SU-DHL-6 (cell line): ENCODE measurements at regions not wholly inside any gene's neighbourhood (a gene's known extent, or its start where the extent isn't known, plus 50 kb on each side); places are given as distances from the start of the nearest gene placed in this dataset.

Experiments used
- H2AFZ ChIP-seq: fragments of 200-600 bp; sonication (generic); 2 replicates; pipeline ENCODE4 v1.6.1; 2014; ENCODE audit warnings: low read depth, mild to moderate bottlenecking, moderate library complexity, mixed read lengths, antibody characterized with exemption, low read length; ENCODE audit not compliant: severe bottlenecking
- H3F3A ChIP-seq: fragments of 200-600 bp; shearing (Covaris generic); 2 replicates; pipeline ENCODE4 v1.6.0; 2016; ENCODE audit warnings: antibody characterized with exemption, mild to moderate bottlenecking; ENCODE audit not compliant: insufficient read depth
- H3K27ac ChIP-seq: fragments of 200-600 bp; sonication (generic); 2 replicates; pipeline ENCODE4 v1.5.1; 2016; ENCODE audit warnings: low read depth, mild to moderate bottlenecking, low read length, moderate library complexity, mixed read lengths
- H3K27me3 ChIP-seq: fragments of 200-600 bp; sonication (generic), shearing (Covaris generic); 2 replicates; pipeline ENCODE4 v1.6.0; 2014; ENCODE audit warnings: mild to moderate bottlenecking, low read length
- H3K36me3 ChIP-seq: fragments of 200-600 bp; sonication (generic); 2 replicates; pipeline ENCODE4 v1.6.1; 2014; ENCODE audit warnings: mild to moderate bottlenecking, low read length, mixed read lengths
- H3K4me2 ChIP-seq: fragments of 300-600, 200-600 bp; shearing (Covaris generic), sonication (generic); 2 replicates; pipeline ENCODE4 v1.6.0; 2014; ENCODE audit warnings: low read length, low read depth, mild to moderate bottlenecking; ENCODE audit not compliant: poor library complexity, severe bottlenecking
- H3K4me3 ChIP-seq: fragments of 200-600 bp; sonication (generic); 2 replicates; pipeline ENCODE4 v1.5.1; 2014; ENCODE audit warnings: antibody characterized with exemption, low read length, mild to moderate bottlenecking, mixed read lengths; ENCODE audit not compliant: insufficient read depth, poor library complexity, severe bottlenecking
- H3K79me2 ChIP-seq: fragments of 200-600 bp; sonication (generic); 2 replicates; pipeline ENCODE4 v1.6.1; 2014; ENCODE audit warnings: mild to moderate bottlenecking, low read length, moderate library complexity; ENCODE audit not compliant: insufficient read depth
- H3K9ac ChIP-seq: fragments of 200-600 bp; sonication (generic); 2 replicates; pipeline ENCODE4 v1.7.0; 2014; ENCODE audit warnings: mild to moderate bottlenecking, low read length
- H3K9me2 ChIP-seq: fragments of 200-600 bp; sonication (generic); replicated peaks from 2 replicates; pipeline ENCODE4 v1.6.1; 2014; ENCODE audit warnings: low read length; ENCODE audit not compliant: insufficient read depth
- H3K9me3 ChIP-seq: fragments of 200-600 bp; sonication (generic); 2 replicates; pipeline ENCODE4 v1.6.1; 2014; ENCODE audit warnings: low read length, mixed read lengths; ENCODE audit not compliant: insufficient read depth
- H4K20me1 ChIP-seq: fragments of 200-600 bp; sonication (generic); 2 replicates; pipeline ENCODE4 v1.6.1; 2014; ENCODE audit warnings: low read depth, mild to moderate bottlenecking, antibody characterized with exemption, low read length, moderate library complexity, mixed read lengths
- EZH2phosphoT487 ChIP-seq: fragments of 200-600 bp; sonication (generic), shearing (Covaris generic); conservative IDR thresholded peaks from 2 replicates; pipeline ENCODE4 v1.6.1; 2018; ENCODE audit warnings: mild to moderate bottlenecking, antibody characterized with exemption, low read length, moderate library complexity, mixed read lengths
- TF ChIP-seq, protein P1 (sequence below): fragments of 200-600 bp; sonication (generic); IDR thresholded peaks from one replicate; pipeline ENCODE4 v1.5.1; 2017; ENCODE audit warnings: antibody characterized with exemption, mild to moderate bottlenecking, low read length, moderate library complexity; ENCODE audit not compliant: insufficient read depth, poor library complexity, severe bottlenecking

DNA sequence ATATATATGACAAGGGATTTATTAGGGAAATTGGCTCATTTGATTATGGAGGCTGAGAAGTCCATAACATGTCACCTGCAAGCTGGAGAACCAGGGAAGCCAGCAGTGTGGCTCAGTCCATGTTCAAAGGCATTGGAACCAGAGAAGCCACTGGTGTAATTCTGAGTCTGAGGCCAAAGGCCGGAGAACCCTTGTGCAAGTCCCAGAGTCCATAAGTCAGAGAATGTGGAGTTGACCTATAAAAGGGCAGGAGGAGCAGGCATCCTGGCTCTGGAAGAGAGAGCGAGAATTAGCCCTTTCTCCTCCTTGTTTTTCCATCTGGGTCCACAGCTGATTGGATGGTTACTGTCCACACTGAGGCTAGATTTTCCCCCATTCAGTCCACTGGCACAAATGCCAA, 319.8 kb downstream of the IGSF11 start:
- Histone ChIP-seq H3F3A (no peaks in the 10 kb centered on the region), H3K4me3 (no peak overlapping the region), H2AFZ (no peak overlapping the region), H3K9ac (no peak overlapping the region), H3K4me2 (no peak overlapping the region), H3K27ac (no peak overlapping the region), H3K79me2 (no peaks in the 10 kb centered on the region), H3K36me3 (no peaks in the 10 kb centered on the region), H4K20me1 (no peaks in the 10 kb centered on the region), H3K9me2 (no peaks in the 10 kb centered on the region), H3K27me3 (no peaks in the 10 kb centered on the region), H3K9me3 (no peaks in the 10 kb centered on the region)
- TF ChIP-seq EZH2phosphoT487: no peak
- TF ChIP-seq, protein P1, sequence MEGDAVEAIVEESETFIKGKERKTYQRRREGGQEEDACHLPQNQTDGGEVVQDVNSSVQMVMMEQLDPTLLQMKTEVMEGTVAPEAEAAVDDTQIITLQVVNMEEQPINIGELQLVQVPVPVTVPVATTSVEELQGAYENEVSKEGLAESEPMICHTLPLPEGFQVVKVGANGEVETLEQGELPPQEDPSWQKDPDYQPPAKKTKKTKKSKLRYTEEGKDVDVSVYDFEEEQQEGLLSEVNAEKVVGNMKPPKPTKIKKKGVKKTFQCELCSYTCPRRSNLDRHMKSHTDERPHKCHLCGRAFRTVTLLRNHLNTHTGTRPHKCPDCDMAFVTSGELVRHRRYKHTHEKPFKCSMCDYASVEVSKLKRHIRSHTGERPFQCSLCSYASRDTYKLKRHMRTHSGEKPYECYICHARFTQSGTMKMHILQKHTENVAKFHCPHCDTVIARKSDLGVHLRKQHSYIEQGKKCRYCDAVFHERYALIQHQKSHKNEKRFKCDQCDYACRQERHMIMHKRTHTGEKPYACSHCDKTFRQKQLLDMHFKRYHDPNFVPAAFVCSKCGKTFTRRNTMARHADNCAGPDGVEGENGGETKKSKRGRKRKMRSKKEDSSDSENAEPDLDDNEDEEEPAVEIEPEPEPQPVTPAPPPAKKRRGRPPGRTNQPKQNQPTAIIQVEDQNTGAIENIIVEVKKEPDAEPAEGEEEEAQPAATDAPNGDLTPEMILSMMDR: no peak

DNA sequence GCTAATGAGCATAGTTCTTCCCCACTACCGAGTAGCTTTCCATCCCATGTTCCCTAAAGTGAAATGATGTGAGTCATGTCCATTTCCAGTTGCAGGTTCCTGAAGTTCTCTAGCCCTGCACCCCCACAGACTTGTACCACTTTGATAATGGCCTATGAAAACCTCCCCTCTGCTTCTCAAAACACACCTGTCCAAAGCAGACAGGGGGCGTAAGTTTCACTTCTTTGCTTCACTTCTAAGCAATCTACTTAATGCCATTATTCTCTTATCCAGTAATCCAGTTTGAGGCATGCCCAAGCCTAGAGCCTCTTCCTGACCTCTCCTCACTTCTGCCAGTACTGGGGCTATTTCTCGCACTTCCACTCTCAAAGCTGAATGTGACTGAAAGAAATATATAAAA, 305.1 kb downstream of the IGSF11 start:
- no peaks in the 10 kb centered on the region for H3K9me2 ChIP-seq
- H3F3A ChIP-seq: no peaks in the 10 kb centered on the region
- no peak overlapping the region for H2AFZ ChIP-seq
- no peak overlapping the region for H3K27ac ChIP-seq
- H3K9me3 ChIP-seq: no peaks in the 10 kb centered on the region
- no peak overlapping the region for H3K4me2 ChIP-seq
- no peak overlapping the region for H3K9ac ChIP-seq
- TF ChIP-seq EZH2phosphoT487: no peak
- TF ChIP-seq, protein P1: no peak
- H3K79me2 ChIP-seq: no peaks in the 10 kb centered on the region
- no peaks in the 10 kb centered on the region for H3K36me3 ChIP-seq
- H3K4me3 ChIP-seq: no peak overlapping the region
- H3K27me3 ChIP-seq: no peaks in the 10 kb centered on the region
- no peaks in the 10 kb centered on the region for H4K20me1 ChIP-seq

DNA sequence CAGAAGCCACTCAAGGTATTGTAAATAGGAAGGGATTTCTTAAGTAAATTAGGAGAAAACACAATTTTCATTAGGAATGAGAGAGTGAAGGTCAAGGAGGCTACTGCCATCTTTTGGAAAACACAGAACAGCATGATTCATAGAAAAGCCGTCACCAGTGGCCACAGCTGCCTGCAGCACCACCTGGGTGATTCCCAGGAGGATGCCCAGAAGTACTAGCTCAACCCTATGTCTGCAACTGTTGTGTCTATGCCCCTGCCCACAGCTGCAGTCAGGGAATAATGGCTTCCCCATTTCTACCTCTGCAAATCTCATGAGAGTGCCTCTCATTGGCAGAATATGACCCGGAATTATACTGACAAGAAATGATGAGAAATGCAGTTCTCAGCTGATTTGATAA, 300.0 kb downstream of the IGSF11 start:
- H3K4me2 ChIP-seq: no peak overlapping the region
- no peaks in the 10 kb centered on the region for H3K79me2 ChIP-seq
- H3K36me3 ChIP-seq: no peaks in the 10 kb centered on the region
- H3K9ac ChIP-seq: no peak overlapping the region
- no peaks in the 10 kb centered on the region for H3K9me3 ChIP-seq
- H3K4me3 ChIP-seq: no peak overlapping the region
- H3K27me3 ChIP-seq: no peaks in the 10 kb centered on the region
- H3K27ac ChIP-seq: no peak overlapping the region
- no peak for TF ChIP-seq EZH2phosphoT487
- TF ChIP-seq, protein P1: no peak
- H3K9me2 ChIP-seq: no peaks in the 10 kb centered on the region
- H4K20me1 ChIP-seq: no peaks in the 10 kb centered on the region
- no peak overlapping the region for H2AFZ ChIP-seq
- no peaks in the 10 kb centered on the region for H3F3A ChIP-seq
